NB4 (cell line): ENCODE measurements at regions not wholly inside any gene's neighbourhood (a gene's known extent, or its start where the extent isn't known, plus 50 kb on each side); places are given as distances from the start of the nearest gene placed in this dataset.

Source experiments
- CTCF ChIP-seq: IDR thresholded peaks from one replicate; pipeline ENCODE4 v1.5.1; 2012; ENCODE audit warnings: low read depth, low read length
- MAX ChIP-seq: IDR thresholded peaks from 2 replicates; pipeline ENCODE4 v1.6.1; 2011; ENCODE audit warnings: low read depth, low read length
- MYC ChIP-seq: IDR thresholded peaks from 2 replicates; pipeline ENCODE4 v1.6.1; 2011; ENCODE audit warnings: low read depth, low read length
- POLR2A ChIP-seq: IDR thresholded peaks from 2 replicates; pipeline ENCODE4 v1.6.1; 2011; ENCODE audit warnings: mild to moderate bottlenecking; ENCODE audit not compliant: insufficient read length; ENCODE audit errors: extremely low read depth

DNA sequence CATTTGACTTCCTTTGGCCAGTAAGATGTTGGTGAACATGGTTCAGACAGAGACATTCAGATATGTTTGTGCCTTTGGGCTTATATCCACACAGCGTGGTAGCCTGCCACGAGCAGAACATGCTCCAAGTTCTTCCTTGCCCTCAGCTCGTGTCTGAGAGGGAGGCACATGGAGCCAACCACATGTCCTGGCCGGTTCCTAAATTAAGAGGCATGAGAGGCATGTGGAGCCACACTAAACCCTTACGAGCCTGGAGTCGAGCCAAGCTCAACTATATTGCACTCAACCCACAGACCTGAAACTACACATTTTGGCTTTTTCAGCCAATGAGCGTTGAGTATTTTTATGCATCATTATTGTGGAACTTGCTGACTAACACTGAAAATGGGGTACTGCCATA lies 133.7 kb upstream of the KCNK1 start:
- no peak for TF ChIP-seq CTCF
- TF ChIP-seq POLR2A, result no peak
- no peak for TF ChIP-seq MAX
- TF ChIP-seq MYC, result no peak
